ENCODE measurements at regions not wholly inside any gene's neighbourhood (a gene's known extent, or its start where the extent isn't known, plus 50 kb on each side); places are given as distances from the start of the nearest gene placed in this dataset.

DNA sequence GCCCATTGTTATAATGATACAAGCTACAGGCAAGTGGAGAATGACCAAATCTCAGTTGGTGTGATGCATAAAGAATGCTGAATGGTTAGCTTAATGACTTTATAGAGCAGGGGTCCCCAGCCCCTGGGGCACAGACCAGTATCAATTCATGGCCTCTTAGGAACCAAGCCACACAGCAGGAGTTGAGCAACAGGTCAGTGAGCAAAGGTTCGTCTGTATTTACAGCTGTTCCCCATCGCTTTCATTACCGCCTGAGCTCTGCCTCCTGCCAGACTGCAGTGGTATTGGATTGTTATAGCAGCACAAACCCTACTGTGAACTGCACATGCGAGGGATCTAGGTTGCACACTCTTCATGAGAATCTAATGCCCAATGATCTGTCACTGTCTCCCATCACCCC is 114.0 kb upstream of the ZFHX3 start:
- Histone ChIP-seq H3K4me3 (ENCODE audit: low read depth, low read length) (no peak overlapping the region), H3K36me3 (ENCODE audit: control insufficient read depth, insufficient read depth, low read length) (no peaks in the 10 kb centered on the region), H3K27me3 (ENCODE audit: control insufficient read depth, insufficient read depth, low read length) (no peaks in the 10 kb centered on the region)
- TF ChIP-seq, protein P1, sequence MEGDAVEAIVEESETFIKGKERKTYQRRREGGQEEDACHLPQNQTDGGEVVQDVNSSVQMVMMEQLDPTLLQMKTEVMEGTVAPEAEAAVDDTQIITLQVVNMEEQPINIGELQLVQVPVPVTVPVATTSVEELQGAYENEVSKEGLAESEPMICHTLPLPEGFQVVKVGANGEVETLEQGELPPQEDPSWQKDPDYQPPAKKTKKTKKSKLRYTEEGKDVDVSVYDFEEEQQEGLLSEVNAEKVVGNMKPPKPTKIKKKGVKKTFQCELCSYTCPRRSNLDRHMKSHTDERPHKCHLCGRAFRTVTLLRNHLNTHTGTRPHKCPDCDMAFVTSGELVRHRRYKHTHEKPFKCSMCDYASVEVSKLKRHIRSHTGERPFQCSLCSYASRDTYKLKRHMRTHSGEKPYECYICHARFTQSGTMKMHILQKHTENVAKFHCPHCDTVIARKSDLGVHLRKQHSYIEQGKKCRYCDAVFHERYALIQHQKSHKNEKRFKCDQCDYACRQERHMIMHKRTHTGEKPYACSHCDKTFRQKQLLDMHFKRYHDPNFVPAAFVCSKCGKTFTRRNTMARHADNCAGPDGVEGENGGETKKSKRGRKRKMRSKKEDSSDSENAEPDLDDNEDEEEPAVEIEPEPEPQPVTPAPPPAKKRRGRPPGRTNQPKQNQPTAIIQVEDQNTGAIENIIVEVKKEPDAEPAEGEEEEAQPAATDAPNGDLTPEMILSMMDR (IDR thresholded peaks at IDR 0.05; ENCODE audit: insufficient read depth, low read length, severe bottlenecking), result no peak
- FAIRE-seq, result no peak
- DNase-seq (ENCODE audit: low read depth), result no peak

DNA sequence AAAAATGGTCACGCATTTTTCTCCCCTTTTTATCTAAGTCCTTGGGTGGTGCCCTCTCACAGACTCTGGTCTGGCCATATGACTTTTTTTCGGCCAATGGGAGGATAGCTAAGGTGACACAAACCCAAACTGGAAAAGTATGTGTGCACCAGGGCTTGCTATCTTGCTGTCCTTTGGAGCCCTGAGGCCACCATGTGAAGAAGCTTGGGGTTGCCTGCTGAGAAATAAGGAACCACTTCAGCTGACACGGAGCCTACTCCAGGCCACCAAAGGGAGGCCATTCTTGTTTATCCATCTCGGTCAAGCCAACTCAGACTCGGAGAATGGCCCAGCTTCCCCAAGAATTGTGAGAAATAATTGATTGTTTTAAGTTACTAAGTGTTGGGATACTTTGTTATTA is 111.4 kb upstream of the ZFHX3 start:
- Histone ChIP-seq H3K4me3 (ENCODE audit: low read depth, low read length) (no peak overlapping the region), H3K27me3 (ENCODE audit: control insufficient read depth, insufficient read depth, low read length) (no peaks in the 10 kb centered on the region), H3K36me3 (ENCODE audit: control insufficient read depth, insufficient read depth, low read length) (no peaks in the 10 kb centered on the region)
- DNase-seq (ENCODE audit: low read depth) (no peak), FAIRE-seq (no peak)
- TF ChIP-seq, protein P1 (IDR thresholded peaks at IDR 0.05; ENCODE audit: insufficient read depth, low read length, severe bottlenecking), result no peak

DNA sequence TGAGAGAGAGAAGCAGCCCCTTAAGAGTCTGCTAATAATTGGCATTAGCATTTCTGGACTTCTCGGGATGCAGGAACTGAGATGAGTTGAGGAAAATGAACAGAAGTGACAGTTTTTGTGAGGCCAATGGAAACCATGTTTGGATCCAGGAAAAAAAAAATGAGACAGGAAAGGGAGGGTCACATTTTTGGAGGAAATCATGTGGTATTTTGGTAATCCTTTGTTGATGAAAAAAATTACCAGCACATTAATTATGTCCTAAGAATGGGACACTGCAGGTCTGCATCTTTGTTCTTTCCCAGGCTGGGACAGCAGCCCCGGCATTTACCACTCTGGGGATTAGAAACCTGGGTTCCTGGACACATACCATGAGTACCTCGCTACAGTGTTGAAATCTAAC is 109.9 kb upstream of the ZFHX3 start:
- Histone ChIP-seq H3K4me3 (ENCODE audit: low read depth, low read length) (no peak overlapping the region), H3K36me3 (ENCODE audit: control insufficient read depth, insufficient read depth, low read length) (no peaks in the 10 kb centered on the region), H3K27me3 (ENCODE audit: control insufficient read depth, insufficient read depth, low read length) (no peaks in the 10 kb centered on the region)
- TF ChIP-seq, protein P1 (IDR thresholded peaks at IDR 0.05; ENCODE audit: insufficient read depth, low read length, severe bottlenecking), result no peak
- no peak for DNase-seq (ENCODE audit: low read depth)
- no peak for FAIRE-seq

DNA sequence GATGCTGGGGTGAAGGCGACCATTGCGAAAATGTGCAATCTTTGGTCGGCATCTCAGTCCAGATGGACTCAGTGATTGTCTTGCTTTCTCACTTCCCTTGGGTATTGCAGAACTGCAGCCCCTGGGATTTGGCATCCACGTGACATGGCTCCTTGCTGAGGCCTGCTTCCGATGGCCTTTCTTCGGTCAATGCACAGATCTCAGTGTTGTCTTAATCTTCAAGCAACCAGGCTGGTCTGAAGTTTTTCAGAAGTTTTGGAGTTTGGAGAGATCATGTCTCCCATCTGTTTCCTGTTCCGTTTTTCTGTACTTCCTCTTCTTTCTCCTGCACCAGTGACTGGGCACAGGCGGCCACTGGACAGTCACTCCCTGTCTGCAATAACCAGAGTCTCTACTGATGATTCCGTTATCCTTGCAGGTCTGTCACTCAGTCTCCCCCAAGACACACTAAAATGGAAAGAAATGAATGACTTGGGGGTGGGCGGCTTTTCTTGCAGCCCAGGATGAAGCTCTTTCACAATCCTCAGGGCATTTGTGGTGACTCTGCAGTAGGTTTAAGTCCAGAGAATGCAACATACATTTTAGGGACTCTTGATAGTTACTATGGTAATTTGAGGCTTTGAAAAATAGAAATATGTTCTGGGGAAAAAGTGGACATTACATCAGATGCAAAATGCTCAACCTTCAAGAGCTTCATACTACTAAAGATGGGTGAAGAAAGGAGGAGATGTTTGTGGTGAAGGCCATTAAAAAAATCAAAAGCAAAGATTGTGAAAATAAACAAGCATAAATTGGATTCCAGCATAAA is 106.3 kb upstream of the ZFHX3 start:
- DNase-seq (ENCODE audit: low read depth) (no peak), FAIRE-seq (no peak)
- Histone ChIP-seq H3K27me3 (ENCODE audit: control insufficient read depth, insufficient read depth, low read length) (no peaks in the 10 kb centered on the region), H3K4me3 (ENCODE audit: low read depth, low read length) (no peak overlapping the region), H3K36me3 (ENCODE audit: control insufficient read depth, insufficient read depth, low read length) (no peaks in the 10 kb centered on the region)
- TF ChIP-seq, protein P1 (IDR thresholded peaks at IDR 0.05; ENCODE audit: insufficient read depth, low read length, severe bottlenecking), result no peak

DNA sequence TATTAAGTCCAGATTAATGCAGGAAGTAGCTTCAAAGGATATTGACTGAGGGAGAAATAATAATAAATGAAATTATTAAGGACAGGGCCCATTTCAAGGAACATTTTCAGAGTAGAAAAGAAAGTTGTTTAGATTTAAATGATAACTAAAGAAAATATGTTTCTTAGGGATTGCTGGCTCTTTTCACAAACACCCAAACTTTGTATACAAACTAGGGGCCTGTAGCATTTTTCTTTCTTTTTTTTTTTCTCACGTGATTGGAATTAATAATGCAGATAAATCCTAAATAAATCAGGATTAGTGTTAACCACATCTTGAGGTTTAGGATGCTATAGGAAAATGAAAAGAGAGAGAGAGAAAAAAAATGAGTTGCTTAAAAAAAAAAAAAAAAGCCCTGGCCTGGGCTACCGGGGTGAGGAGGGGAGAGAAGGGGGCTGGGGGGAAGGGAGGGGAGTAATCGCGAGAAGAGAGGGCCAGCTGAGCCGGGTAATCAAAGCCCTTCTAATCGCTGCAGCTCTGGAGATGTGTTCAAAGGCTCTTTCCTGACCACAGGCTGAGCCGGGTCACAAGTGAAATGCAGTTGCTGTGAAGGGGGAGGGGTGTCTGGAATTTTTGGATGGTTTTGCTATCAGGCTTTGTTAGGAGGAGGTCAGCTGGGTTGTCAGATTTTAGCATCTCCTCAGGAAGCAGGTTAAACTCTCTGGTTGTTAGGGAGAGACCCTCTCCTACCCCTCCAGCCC is 104.6 kb upstream of the ZFHX3 start:
- H3K36me3 ChIP-seq (ENCODE audit: control insufficient read depth, insufficient read depth, low read length), result no peaks in the 10 kb centered on the region
- FAIRE-seq (no peak), DNase-seq (ENCODE audit: low read depth) (no peak)
- H3K4me3 ChIP-seq (ENCODE audit: low read depth, low read length), result no peak overlapping the region
- TF ChIP-seq, protein P1 (IDR thresholded peaks at IDR 0.05; ENCODE audit: insufficient read depth, low read length, severe bottlenecking), result no peak
- no peaks in the 10 kb centered on the region for H3K27me3 ChIP-seq (ENCODE audit: control insufficient read depth, insufficient read depth, low read length)
